Gastroesophageal sphincter (tissue), 3 donors: ENCODE measurements at regions not wholly inside any gene's neighbourhood (a gene's known extent, or its start where the extent isn't known, plus 50 kb on each side); places are given as distances from the start of the nearest gene placed in this dataset.

ENCODE experiments used
- CTCF ChIP-seq, 4 experiments: fragments of 200-600 bp in 2 of 4; fragments of 450-650 bp in 2 of 4; sonication (generic) in 1 of 4; IDR thresholded peaks; one replicate each; pipeline ENCODE4 v1.5.1; 2017 to 2019; ENCODE audit warnings: antibody characterized with exemption in 4 of 4, mild to moderate bottlenecking in 2 of 4, moderate library complexity in 2 of 4
- EP300 ChIP-seq: sonication (generic); formaldehyde crosslinking; IDR thresholded peaks from one replicate; pipeline ENCODE4 v1.6.1; 2017; ENCODE audit warnings: antibody characterized with exemption, mild to moderate bottlenecking
- POLR2AphosphoS5 ChIP-seq: sonication (generic); formaldehyde crosslinking; IDR thresholded peaks from one replicate; pipeline ENCODE4 v1.6.1; 2017; ENCODE audit warnings: antibody characterized with exemption

GRCh38 chr7:17477182-17477581 lies 178.7 kb downstream of the AHR start:
- TF ChIP-seq CTCF (IDR thresholded peaks at IDR 0.05) (no peak), POLR2AphosphoS5 (no peak), EP300 (no peak)
